Esophagus muscularis mucosa (tissue), 3 donors: ENCODE measurements at regions not wholly inside any gene's neighbourhood (a gene's known extent, or its start where the extent isn't known, plus 50 kb on each side); places are given as distances from the start of the nearest gene placed in this dataset.

Experiments
- CTCF ChIP-seq, 3 experiments: fragments of 200-600 bp in 2 of 3; fragments of 450-650 bp in 1 of 3; sonication (generic) in 2 of 3; IDR thresholded peaks; one replicate each; pipeline ENCODE4 v1.5.1; 2017 to 2019; ENCODE audit warnings: antibody characterized with exemption in 3 of 3, mild to moderate bottlenecking in 2 of 3, moderate library complexity in 1 of 3
- POLR2A ChIP-seq: fragments of 450-650 bp; IDR thresholded peaks from one replicate; pipeline ENCODE4 v1.6.1; 2017; ENCODE audit warnings: antibody characterized with exemption, moderate library complexity, mild to moderate bottlenecking, low read depth
- POLR2AphosphoS5 ChIP-seq, 2 donors: sonication (generic); formaldehyde crosslinking; IDR thresholded peaks; one replicate each; pipeline ENCODE4 v1.6.1; 2017; ENCODE audit warnings: antibody characterized with exemption in 2 of 2

- TF ChIP-seq CTCF (IDR thresholded peaks at IDR 0.05) (no peak), POLR2A (no peak), POLR2AphosphoS5 (IDR thresholded peaks at IDR 0.05) (no peak)
Observed at GRCh38 chr12:3991798-3992580, 118.8 kb upstream of the PARP11 start.
